ENCODE measurements at regions not wholly inside any gene's neighbourhood (a gene's known extent, or its start where the extent isn't known, plus 50 kb on each side); places are given as distances from the start of the nearest gene placed in this dataset.

- no peak for DNase-seq
These were observed 85.8 kb upstream of the PRNP start for GRCh38 chr20:4600308-4601014.

GRCh38 chr20:4597215-4597614 is 89.0 kb upstream of the PRNP start:
- no peak for DNase-seq

- peak in 3 of 4 experiments; percentile 20 to 48 (median 39) for DNase-seq
These were observed 93.1 kb upstream of the PRNP start for GRCh38 chr20:4593149-4593525.

GRCh38 chr20:4592316-4593148 is 93.7 kb upstream of the PRNP start:
- peak; percentile 48 to 75 (median 64) for DNase-seq

- DNase-seq: no peak
These were observed 94.3 kb upstream of the PRNP start for GRCh38 chr20:4591975-4592315.

GRCh38 chr20:4585758-4586157 is 100.5 kb upstream of the PRNP start:
- DNase-seq: no peak

GRCh38 chr20:4585104-4585753 is 101.0 kb upstream of the PRNP start:
- peak in 2 of 4 experiments; percentile 24 to 69 for DNase-seq

- DNase-seq: peak in 1 of 4 experiments; percentile 43
These were observed 101.7 kb upstream of the PRNP start for GRCh38 chr20:4584510-4584909.

GRCh38 chr20:4581838-4582237 is 104.4 kb upstream of the PRNP start:
- DNase-seq: no peak

GRCh38 chr20:4578375-4578774 is 107.9 kb upstream of the PRNP start:
- no peak for DNase-seq

GRCh38 chr20:4574356-4574690 is 111.9 kb upstream of the PRNP start:
- DNase-seq: no peak

GRCh38 chr20:4573564-4574355 is 112.5 kb upstream of the PRNP start:
- no peak for DNase-seq

- DNase-seq: no peak
These were observed 114.3 kb upstream of the PRNP start for GRCh38 chr20:4571759-4572531.

GRCh38 chr20:4569865-4570264 is 116.4 kb upstream of the PRNP start:
- DNase-seq: no peak

- no peak for DNase-seq
These were observed 117.2 kb upstream of the PRNP start for GRCh38 chr20:4569092-4569491.

- peak in 2 of 4 experiments; percentile 7 to 18 for DNase-seq
These were observed 117.8 kb upstream of the PRNP start for GRCh38 chr20:4568361-4568959.

- peak; percentile 49 to 81 (median 66) for DNase-seq
These were observed 119.1 kb upstream of the PRNP start for GRCh38 chr20:4567170-4567569.

- DNase-seq: peak; percentile 11 to 62 (median 57)
These were observed 122.7 kb upstream of the PRNP start for GRCh38 chr20:4563534-4563933.

- no peak for DNase-seq
These were observed 123.2 kb upstream of the PRNP start for GRCh38 chr20:4563031-4563430.

- no peak for DNase-seq
These were observed 125.6 kb upstream of the PRNP start for GRCh38 chr20:4560667-4561066.

GRCh38 chr20:4559906-4560305 is 126.3 kb upstream of the PRNP start:
- no peak for DNase-seq

GRCh38 chr20:4559106-4559505 is 127.2 kb upstream of the PRNP start:
- DNase-seq: no peak
